SK-N-MC (cell line): ENCODE measurements at regions not wholly inside any gene's neighbourhood (a gene's known extent, or its start where the extent isn't known, plus 50 kb on each side); places are given as distances from the start of the nearest gene placed in this dataset.

Experiments used
- EZH2 ChIP-seq: fragments of 200-600 bp; sonication (generic); IDR thresholded peaks from one replicate; pipeline ENCODE4 v1.6.1; 2017; ENCODE audit warnings: antibody characterized with exemption
- POLR2AphosphoS5 ChIP-seq: IDR thresholded peaks from 2 replicates; pipeline ENCODE4 v1.6.1; 2012; ENCODE audit warnings: mild to moderate bottlenecking, low read depth, low read length, borderline replicate concordance

- TF ChIP-seq EZH2 (no peak), POLR2AphosphoS5 (no peak)
These were observed 173.1 kb downstream of the LMO4 start for GRCh38 chr1:87501738-87502137.
